ENCODE measurements at regions not wholly inside any gene's neighbourhood (a gene's known extent, or its start where the extent isn't known, plus 50 kb on each side); places are given as distances from the start of the nearest gene placed in this dataset.

DNA sequence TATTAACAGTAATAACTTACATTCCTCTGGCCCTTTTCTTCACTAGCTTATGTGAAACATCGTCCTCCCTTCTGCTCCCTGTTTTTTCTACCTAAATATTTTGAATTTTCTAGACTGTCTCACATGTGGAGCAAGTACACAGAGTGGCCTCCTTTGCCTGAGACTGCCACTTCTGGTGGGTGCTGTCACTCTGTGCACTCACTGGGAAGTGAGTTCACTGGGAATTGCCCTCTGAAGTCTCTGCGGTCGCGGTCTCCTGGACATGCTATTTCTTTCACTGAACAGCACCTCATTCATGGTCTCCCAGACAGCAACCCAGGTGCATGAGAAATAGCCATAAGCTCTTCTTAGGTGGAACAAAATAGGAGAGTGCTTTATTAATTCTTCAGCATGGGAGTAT is 1179.7 kb upstream of the ADGRL3 start:
- DNase-seq (ENCODE audit: low spot score) = no peak

DNA sequence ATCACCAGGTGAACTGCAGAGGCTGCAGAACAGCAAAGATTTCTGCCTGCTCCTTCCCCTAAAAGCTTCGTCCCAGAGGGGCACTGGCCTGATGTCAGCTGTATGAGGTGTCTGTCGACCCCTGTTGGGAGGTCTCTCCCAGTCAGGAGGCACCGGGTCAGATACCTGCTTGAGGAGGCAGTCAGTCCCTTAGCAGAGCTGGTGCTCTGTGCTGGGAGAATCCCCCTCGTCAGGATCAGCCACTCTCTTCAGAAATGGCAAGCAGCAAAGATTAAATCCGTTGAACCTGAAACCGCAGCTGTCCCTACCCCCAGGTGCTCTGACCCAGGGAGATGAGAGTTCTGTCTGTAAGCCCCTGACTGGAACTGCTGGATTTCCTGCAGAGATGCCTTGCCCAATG is 1166.3 kb upstream of the ADGRL3 start:
- no peak for DNase-seq (ENCODE audit: low spot score)

DNA sequence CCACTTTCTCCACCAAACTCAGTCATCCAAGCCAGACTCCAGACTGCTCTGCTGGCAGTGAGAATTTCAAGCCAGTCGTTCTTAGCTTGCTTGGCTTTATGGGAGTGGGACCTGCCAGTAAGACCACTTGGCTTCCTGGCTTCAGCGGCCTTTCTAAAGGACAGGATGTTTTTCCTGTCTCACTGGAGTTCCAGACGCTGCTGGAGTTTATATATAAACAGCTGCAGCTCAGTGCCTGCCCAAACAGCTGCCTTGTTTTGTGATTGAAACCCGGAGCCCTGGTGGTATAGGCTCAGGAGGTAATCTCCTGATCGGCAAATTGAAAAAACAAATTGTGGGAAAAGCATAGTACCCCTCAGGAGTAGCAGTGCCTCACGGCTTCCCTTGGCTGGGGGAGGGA is 1165.8 kb upstream of the ADGRL3 start:
- no peak for DNase-seq (ENCODE audit: low spot score)

DNA sequence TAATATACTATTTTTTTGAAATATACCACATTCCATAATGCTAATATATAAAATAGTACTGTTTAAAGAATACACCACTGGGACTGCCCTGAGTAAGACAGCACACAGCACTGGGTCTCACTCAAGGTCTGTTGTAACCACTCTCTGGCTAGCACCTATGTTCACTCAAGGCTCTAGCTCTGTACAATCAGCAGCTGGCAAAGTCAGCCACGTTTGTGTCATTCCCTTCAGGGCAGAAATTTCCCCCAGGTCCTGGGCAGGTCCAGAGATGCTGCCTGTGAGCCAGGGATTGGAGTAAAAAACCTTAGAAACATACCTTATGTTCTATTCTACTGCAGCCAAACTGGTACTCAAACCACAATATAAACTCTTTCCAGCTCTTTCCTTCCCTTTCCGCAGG is 1160.2 kb upstream of the ADGRL3 start:
- no peak for DNase-seq (ENCODE audit: low spot score)

DNA sequence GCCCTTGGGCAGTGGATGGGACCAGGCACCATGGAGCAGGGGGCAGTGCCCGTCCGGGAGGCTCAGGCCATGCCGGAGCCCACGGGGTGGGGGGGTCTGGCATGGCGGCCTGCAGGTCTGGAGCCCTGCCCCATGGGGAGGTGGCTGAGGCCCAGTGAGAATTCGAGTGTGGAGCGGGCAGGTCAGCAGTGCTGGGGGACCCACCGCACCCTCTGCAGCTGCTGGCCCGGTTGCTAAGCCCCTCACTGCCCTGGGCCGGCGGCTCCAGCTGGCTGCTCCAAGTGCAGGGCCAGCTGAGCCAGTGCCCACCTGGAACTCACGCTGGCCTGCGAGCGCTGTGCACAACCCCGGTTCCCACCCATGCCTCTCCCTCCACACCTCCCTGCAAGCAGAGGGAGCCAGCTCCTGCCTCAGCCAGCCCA is 1157.9 kb upstream of the ADGRL3 start:
- no peak for DNase-seq (ENCODE audit: low spot score)

DNA sequence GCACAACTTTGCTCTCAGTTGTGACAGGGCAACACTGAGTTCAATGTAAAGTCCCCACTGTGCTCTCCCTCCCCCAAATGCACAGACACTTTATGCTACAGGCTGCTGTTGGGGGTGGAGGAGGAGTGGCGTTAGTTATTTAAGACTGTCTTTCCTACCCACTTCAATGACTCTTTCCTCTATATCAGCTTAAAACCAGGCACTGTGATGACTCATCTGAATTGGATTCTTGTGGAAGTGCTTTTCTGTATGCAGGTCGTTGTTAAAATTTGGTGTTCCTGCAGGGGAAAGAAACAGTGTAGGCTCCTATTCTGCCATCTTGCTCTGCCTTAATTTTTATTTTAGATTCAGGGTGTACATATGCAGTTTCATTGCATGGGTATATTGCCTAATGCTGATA is 1157.2 kb upstream of the ADGRL3 start:
- DNase-seq (ENCODE audit: low spot score) = no peak

DNA sequence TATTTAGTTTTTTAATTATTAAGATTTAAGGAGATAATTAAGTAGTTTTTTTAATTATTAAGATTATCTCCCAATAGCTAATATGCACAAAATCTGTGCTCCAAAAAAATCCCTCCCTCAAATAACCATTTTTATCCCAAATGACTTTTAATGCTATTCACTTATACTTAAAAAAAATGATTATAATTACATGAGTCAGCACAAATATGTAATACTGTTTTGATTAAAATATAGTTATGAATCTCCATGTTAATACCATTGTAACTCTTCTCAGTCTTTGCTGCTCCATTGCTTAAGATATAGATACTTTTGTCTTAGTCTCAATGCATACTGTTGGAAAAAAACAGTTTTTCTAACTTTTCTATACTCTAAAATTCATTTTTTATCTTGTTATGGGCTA is 1121.1 kb upstream of the ADGRL3 start:
- no peak for DNase-seq (ENCODE audit: low spot score)

DNA sequence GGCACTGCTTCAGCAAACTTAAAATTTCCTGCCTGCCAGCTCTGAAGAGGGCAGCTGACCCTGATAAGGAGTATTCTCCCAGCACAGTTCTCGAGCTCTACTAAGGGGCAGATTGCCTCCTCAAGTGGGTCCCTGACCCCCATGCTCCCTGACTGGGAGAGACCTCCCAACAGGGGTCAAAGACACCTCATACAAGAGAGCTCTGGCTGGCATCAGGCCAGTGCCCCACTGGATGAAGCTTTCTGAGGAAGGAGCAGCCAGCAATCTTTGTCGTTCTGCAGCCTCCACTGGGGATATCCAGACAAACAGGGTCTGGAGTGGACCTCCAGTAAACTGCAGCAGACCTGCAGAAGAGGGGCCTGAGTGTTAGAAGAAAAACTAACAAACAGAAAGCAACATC is 1118.3 kb upstream of the ADGRL3 start:
- DNase-seq (ENCODE audit: low spot score) = no peak

DNA sequence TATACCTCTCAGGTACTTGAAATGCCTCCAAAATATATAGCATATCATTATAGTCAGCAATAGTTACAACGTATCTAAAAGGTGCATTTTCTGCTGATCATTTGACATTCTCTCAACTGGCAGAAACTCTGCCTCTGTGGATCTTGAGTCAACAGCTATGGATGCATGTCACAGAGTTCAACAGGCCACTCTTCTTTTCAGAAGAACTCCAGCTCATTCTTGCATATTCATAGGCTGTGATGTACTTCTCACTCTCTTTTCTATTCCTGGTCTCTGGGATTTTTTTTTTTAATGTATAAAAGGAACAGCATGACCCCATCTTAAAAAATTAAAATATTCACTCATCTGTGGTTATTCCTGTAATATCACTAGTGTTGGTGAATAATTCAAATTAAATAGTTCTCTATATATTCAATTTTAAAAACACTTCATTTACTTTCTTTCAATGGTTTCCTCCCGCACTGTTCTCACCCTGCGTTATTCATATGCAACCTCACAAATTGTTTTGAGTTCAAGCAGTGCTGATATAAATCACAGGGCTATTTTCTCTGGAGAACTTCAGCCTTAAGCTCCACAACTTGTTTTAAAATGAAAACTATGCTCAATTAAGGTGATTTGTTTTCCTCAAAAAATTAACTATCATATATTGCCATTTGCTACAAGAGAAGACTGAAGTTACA is 1111.2 kb upstream of the ADGRL3 start:
- DNase-seq (ENCODE audit: low spot score) = no peak

DNA sequence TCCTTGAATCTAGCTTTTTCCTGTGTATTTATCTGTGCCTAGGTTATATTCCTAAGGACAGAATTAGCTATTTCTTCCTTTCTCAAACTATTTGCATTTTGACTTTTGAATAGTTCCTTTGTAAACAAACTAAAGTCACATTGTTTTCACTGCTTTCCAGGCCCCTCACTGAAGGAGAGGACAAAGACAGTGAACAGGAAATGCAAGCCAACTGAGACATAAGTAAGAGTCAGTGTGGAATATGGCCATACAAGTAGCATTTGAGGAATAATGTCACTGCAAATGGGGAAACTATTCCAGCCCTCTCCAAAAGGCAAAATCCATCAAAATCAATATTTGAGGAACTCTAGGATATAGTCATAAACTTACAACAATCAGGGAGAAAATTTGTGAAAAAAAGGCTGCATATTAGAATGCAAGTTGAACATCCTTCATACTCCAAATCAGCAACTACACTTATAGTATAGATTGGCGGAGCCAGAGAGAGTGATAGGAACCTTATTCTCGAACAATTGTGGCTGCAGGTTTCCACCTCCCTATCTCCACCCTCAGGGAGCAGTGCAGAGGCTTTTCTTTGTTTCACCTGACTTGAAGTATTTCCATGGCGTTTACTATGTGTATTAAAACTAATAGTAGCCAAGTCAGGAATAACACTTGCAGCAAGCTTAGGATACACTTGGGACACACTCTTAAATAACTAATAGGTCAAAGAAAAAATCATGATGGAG is 1110.4 kb upstream of the ADGRL3 start:
- no peak for DNase-seq (ENCODE audit: low spot score)

DNA sequence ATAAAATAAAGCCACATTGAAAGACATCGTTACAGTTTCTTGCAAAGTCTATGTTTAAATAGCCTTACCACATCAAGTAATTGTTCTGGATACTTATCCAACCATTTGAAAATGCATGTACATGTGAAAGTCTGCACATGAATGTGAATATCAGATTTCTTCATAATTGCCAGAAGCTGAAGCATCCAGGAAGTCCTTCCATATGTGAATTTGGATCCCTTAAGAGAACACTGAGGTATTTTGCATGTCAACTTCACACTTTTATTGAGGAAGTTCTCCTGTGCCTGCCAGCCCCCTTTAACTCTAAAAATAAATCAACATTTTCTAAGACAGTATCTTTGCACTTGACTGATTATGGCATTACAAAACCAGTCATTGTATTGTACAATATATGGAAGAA is 1103.5 kb upstream of the ADGRL3 start:
- DNase-seq (ENCODE audit: low spot score) = no peak

DNA sequence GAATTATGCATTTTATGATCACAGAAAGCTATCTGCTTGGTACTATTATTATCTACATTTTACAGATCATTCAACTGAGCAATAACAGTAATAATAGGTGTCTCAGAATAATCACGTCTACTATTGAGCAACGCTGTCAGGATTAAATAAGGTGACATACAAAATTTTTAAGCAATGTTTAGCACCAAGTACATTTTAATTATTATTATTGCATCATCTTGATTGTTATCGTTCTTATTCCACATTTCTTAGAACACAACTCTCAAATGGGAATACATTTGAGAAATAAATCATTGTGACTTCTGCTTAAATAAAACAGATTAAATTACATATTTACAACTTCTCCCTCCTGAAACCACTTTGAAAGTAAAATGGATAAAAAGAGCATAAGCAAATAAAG is 1083.5 kb upstream of the ADGRL3 start:
- no peak for DNase-seq (ENCODE audit: low spot score)

DNA sequence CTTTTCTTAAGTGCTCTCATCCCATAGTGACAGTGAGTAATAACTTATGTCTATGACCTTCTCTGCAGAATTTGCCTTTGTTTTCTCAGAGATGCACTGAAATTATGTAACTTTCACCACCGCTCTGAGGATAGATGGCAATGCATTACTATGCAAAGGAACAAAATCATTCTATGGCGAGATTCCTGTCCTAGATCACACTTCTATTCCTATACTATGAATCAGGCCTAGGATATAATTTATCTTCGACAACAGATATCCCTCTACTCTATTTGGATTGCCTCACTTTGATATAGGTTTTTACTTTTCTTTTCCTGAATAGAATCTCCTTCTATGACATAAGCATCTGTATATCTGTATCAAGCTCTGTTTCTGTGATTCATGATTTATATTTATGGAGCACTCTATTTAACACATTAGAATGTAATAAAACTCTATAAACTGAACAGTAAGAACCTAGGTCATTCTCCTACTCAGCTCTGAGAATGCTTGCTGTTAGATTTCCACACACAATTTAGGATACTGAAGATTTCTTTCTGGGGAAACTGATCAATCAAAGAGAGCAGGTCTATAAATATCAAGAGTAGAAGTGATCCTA is 1082.3 kb upstream of the ADGRL3 start:
- no peak for DNase-seq (ENCODE audit: low spot score)

DNA sequence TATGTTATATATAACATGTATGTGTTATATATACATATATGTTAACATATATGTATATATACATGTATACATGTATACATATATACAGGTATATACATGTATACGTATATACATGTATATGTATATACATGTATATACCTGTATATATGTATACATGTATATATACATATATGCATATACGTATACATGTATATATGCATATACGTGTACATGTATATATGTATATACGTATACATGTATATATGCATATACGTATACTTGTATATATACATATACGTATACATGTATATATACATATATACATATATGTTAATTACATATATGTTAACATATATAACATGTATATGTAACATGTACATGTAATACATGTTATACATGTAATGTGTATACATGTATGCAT is 1077.3 kb upstream of the ADGRL3 start:
- DNase-seq (ENCODE audit: low spot score) = no peak

DNA sequence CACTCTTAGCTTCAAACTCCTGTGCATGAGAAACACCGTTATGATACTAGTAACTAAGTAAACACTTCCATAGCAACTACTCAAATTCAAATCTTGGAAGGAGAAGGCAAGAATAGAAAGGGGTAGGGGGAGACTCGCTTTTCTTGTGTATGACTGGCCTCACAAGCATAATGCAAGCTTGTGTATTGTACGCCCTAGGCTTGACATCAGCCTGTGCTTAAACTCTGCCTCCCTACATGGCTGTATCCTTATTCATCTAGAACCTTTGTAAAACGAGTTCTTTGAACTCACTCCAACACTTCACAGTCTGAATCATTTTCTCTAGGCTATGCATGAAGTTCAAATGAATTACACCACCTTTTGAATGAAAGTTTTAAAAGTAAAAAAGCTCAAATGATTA is 1071.2 kb upstream of the ADGRL3 start:
- DNase-seq (ENCODE audit: low spot score) = no peak

DNA sequence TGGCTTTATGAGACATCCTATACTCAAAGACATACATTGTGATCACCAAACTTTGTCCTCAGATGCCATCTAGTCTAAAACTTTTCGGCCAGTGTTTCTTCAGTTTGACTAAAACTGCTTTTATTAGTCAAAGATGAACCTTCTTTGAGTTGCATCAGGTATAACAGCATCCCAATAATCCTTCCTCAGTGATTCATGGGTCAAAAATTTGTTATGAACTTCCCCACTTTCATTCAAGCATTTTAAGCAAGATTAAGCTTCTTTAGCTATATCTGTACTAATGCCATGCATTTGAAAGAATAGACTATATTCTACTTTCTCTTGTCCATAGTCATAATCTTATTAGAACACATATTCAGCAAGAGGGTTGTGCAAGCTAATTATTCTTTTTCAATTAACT is 1070.4 kb upstream of the ADGRL3 start:
- DNase-seq (ENCODE audit: low spot score) = no peak

DNA sequence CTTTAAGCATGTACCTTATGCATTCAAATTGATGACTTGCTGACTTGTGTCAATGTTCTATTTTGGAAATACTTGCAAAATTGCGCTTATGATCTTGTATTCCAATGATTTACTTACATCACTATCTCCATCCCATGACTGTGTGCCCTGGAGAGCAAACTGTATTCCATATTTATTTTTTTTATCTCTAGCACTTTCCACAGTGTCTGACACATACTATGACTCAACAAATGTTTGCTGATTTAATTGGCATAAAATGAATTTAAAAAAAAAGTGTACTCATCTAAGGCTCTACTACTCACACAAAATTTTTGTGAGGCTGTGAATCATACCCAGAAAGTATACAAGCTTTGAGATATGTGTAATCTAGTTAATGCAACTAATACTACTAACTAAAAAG is 1066.8 kb upstream of the ADGRL3 start:
- DNase-seq (ENCODE audit: low spot score) = no peak

DNA sequence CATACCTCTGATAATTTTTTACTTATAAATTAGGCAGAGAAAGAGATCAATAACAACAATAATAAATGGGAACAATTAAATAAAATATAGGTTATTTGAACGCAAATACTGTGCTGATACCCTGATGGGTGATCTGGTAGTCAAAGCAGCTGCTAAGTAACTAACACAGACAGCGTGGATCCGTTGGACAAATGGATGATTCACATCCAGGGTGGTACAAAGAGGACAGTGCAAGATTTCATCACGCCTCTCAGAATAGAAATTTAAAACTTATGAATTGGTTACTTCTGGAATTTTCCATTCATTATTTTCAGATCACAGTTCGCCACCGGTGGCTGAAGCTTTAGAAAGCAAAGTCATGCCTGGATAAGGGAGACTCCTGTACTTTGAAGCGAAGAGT is 1066.0 kb upstream of the ADGRL3 start:
- DNase-seq (ENCODE audit: low spot score) = no peak

DNA sequence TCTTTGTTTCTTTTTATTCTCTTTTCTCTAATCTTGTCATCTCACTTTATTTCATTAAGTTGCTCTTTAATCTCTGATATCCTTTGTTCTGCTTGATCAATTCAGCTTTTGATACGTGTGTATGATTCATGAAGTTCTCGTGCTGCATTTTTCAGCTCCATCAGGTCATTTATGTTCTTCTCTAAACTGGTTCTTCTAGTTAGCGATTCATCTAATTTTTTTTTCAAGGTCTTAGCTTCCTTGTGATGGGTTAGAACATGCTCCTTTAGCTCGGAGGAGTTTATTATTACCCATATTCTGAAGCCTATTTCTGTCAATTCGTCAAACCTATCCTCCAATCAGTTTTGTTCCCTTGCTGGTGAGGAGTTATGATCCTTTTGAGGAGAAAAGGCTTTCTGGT is 1045.0 kb upstream of the ADGRL3 start:
- no peak for DNase-seq (ENCODE audit: low spot score)

DNA sequence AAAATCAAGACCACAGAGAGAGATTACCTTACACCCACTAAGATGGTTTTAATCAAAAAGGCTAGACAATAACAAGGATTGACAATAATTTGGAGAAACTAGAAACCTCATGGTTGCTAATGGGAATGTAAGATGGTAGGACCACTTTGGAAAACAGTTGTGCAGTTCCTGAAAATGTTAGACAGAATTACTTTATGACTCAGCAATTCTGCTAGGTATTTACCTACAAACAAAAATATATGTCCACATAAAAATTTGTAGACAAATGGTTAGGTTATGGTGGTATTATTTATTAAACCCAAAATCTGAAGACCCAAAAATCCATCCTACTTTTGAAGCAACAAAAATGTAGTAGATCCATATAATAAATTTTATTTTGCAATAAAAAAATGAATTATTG is 1027.0 kb upstream of the ADGRL3 start:
- no peak for DNase-seq (ENCODE audit: low spot score)

DNA sequence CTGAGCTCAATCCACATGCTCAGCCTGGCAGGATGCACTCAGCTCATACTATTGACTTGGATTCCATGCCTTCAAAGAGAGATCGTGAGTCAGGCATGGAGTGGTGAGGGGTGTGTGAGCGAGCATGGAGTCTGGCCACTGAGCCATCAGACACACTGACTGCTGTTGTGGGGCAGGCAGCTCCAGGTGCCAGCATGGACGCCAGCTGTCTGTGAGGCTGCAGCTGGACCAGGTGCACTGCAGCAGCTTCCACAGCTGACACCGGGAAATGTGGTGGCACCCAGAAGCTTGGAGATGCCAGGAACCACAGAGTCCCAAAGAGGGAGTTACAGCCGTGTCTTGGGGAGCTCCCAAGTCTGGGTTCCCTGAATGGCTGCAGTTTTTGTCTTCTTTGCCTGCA is 1026.4 kb upstream of the ADGRL3 start:
- DNase-seq (ENCODE audit: low spot score) = no peak

DNA sequence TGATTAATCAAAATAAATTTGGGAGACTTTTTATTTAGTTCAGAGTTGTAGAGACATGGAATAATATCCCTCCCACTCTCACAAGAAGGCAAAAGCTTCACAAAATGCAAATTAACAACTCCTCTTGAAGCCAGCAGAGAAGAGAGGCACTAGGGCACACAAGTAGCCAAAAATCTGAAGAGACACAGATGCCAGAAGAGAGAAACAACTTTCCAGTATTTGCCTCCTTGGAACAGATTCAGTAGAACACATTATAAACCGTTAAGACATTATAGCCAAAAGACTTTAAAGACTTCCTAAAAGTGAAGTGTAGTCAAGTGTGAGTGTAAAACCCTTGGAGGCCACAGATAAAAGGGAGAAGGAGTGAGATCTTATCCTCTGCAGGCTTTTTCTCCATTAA is 1024.9 kb upstream of the ADGRL3 start:
- no peak for DNase-seq (ENCODE audit: low spot score)

DNA sequence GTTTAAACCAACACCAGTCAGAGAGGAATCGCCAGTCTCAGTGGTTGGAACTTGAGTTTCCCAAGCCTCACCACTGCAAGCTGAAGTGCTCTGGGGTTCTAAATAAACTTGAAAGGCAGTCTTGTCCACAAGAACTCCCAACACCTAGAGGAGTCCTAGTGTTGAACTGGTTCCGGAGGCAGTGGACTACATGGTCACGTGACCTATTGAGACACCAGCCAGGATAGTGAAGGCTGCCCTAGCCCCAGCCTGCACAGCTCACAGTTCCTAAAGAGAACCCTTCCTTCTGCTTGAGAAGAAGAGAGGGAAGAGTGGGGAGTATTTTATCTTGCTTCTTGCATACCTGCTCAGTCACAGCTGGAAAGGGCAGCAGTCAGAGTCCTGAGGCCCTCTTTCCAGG is 1012.7 kb upstream of the ADGRL3 start:
- no peak for DNase-seq (ENCODE audit: low spot score)

DNA sequence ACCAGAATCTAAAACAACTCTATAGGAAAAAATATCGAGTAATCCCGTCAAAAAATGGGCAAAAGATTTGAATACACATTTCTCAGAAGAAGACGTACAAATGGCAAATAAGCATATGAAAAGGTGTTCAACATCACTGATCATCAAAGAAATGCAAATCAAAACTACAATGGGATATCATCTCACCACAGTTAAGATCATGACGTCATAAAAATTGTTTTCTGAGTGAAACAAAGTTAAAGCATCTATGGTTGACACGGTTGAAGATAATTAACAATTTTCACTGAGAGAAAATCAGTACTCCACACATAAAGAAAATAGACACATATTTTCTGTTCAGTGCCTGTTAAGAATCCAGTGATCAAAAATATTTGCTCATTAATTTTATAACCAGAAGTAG is 1010.8 kb upstream of the ADGRL3 start:
- DNase-seq (ENCODE audit: low spot score) = no peak
